ENCODE measurements at regions not wholly inside any gene's neighbourhood (a gene's known extent, or its start where the extent isn't known, plus 50 kb on each side); places are given as distances from the start of the nearest gene placed in this dataset.

GRCh38 chr6:84560436-84561390 lies 203.7 kb downstream of the TBX18 start:
- DNase-seq = no peak
- intact Hi-C loops (cut with micrococcal nuclease) = no loop called here
- Mint-ChIP-seq H3K4me1 (no peaks in the 10 kb centered on the region), H3K36me3 (ENCODE audit: low read depth) (no peaks in the 10 kb centered on the region), H3K27ac (no peak overlapping the region), H3K4me3 (no peak overlapping the region), H3K9me3 (peaks cover 2% of the 10 kb centered on the region), H3K27me3 (no peaks in the 10 kb centered on the region)
- ChIA-PET CTCF (no interaction called here), POLR2A (no interaction called here)
- no peak for ATAC-seq (ENCODE audit: low read depth)
- no peak for TF ChIP-seq CTCF (IDR thresholded peaks at IDR 0.05)

GRCh38 chr6:84556541-84557335 lies 207.7 kb downstream of the TBX18 start:
- intact Hi-C loops (cut with micrococcal nuclease) = no loop called here
- CTCF ChIA-PET = no interaction called here
- Mint-ChIP-seq H3K27ac (no peak overlapping the region), H3K36me3 (ENCODE audit: low read depth) (no peaks in the 10 kb centered on the region), H3K27me3 (no peaks in the 10 kb centered on the region), H3K4me3 (no peak overlapping the region), H3K9me3 (peaks cover 1% of the 10 kb centered on the region), H3K4me1 (no peaks in the 10 kb centered on the region)
- DNase-seq = no peak
- no peak for ATAC-seq (ENCODE audit: low read depth)
- POLR2A ChIA-PET = no interaction called here
- TF ChIP-seq CTCF (IDR thresholded peaks at IDR 0.05) = no peak

GRCh38 chr6:84554706-84555105 lies 209.7 kb downstream of the TBX18 start:
- Mint-ChIP-seq H3K27me3 (no peaks in the 10 kb centered on the region), H3K4me1 (no peaks in the 10 kb centered on the region), H3K27ac (no peak overlapping the region), H3K36me3 (ENCODE audit: low read depth) (no peaks in the 10 kb centered on the region), H3K4me3 (no peak overlapping the region), H3K9me3 (peaks cover 7% of the 10 kb centered on the region)
- intact Hi-C loops (cut with micrococcal nuclease) = no loop called here
- POLR2A ChIA-PET = no interaction called here
- DNase-seq = no peak
- CTCF ChIA-PET = no interaction called here
- no peak for TF ChIP-seq CTCF (IDR thresholded peaks at IDR 0.05)
- no peak for ATAC-seq (ENCODE audit: low read depth)

- intact Hi-C loops (cut with micrococcal nuclease) = no loop called here
Measured at GRCh38 chr6:84554074-84554473, 210.3 kb downstream of the TBX18 start.

More at GRCh38 chr6:84554074-84554473, 210.3 kb downstream of the TBX18 start:
- no peak for DNase-seq
- POLR2A ChIA-PET = no interaction called here
- Mint-ChIP-seq H3K27ac (no peak overlapping the region), H3K4me1 (no peaks in the 10 kb centered on the region), H3K36me3 (ENCODE audit: low read depth) (no peaks in the 10 kb centered on the region), H3K9me3 (peaks cover 11% of the 10 kb centered on the region), H3K4me3 (no peak overlapping the region), H3K27me3 (no peaks in the 10 kb centered on the region)
- TF ChIP-seq CTCF (IDR thresholded peaks at IDR 0.05) = no peak
- ATAC-seq (ENCODE audit: low read depth) = no peak
- CTCF ChIA-PET = no interaction called here
